ENCODE measurements at regions not wholly inside any gene's neighbourhood (a gene's known extent, or its start where the extent isn't known, plus 50 kb on each side); places are given as distances from the start of the nearest gene placed in this dataset.

- TF ChIP-seq, protein P1, sequence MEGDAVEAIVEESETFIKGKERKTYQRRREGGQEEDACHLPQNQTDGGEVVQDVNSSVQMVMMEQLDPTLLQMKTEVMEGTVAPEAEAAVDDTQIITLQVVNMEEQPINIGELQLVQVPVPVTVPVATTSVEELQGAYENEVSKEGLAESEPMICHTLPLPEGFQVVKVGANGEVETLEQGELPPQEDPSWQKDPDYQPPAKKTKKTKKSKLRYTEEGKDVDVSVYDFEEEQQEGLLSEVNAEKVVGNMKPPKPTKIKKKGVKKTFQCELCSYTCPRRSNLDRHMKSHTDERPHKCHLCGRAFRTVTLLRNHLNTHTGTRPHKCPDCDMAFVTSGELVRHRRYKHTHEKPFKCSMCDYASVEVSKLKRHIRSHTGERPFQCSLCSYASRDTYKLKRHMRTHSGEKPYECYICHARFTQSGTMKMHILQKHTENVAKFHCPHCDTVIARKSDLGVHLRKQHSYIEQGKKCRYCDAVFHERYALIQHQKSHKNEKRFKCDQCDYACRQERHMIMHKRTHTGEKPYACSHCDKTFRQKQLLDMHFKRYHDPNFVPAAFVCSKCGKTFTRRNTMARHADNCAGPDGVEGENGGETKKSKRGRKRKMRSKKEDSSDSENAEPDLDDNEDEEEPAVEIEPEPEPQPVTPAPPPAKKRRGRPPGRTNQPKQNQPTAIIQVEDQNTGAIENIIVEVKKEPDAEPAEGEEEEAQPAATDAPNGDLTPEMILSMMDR (IDR thresholded peaks at IDR 0.05): no peak
- TF ChIP-seq EP300 (IDR thresholded peaks at IDR 0.05): no peak
Measured at GRCh38 chr1:30511563-30511962, 211.8 kb downstream of the MATN1 start.
